ENCODE measurements at regions not wholly inside any gene's neighbourhood (a gene's known extent, or its start where the extent isn't known, plus 50 kb on each side); places are given as distances from the start of the nearest gene placed in this dataset.
"Not testable (repeated sequence)": the region's sequence is repeated elsewhere in the genome, so short reads cannot be mapped to it uniquely, and the experiment has no call there.

DNA sequence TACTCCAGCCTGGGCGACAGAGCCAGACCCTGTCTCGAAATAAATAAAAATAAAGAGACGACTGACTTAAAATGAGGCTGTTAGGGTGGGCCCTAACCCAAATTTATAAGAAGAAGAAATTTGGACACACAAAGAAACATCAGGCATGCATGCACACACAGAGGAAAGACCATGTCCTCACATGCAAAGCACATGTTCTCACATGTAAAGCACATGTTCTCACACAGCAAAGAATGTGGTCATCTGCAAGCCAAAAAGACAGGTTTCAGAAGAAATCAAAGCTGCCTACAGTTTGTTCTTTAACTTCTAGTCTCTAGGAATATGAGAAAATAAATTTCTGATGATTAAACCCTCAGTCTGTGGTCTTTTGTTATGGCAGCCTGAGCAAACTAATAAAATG lies 132.3 kb upstream of the CRIM1 start:
- no peak for DNase-seq

DNA sequence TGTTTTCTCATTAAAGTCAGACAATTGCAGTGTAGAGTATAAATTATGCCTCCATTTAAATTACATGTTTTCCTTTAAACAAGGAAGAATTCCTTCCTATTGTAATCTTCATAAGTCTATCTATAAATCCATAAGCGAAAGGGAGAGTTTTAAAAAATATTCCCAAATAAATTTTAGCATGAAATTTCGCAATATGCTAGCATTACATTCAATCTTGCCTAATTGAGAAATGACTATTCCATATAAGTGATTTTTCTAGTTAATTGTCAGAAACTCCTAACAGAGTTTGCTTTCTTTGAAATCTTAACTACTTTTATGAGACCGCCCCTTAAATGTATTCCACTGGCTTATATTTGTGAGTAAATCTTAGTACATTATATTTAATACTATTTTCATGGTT lies 133.1 kb upstream of the CRIM1 start:
- DNase-seq = no peak

DNA sequence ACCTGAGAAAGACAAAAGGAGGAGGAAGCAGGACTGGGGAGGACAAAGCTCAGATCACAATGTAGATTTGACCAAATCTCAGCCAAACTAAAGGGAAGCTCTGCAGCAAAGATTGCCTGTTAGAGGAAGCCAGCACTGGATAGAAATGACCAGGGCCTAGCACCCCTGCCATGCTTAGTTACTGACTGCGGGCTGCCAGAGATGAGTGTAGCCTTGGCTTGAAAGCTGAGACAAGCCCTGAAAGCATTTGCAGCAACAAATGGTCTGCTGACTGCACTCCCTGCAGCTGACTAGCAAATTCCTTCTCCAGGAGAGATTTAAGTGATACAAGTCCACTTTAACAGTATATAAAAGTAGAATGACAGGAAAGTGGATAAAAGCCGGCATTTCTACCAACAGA lies 140.9 kb upstream of the CRIM1 start:
- no peak for DNase-seq

DNA sequence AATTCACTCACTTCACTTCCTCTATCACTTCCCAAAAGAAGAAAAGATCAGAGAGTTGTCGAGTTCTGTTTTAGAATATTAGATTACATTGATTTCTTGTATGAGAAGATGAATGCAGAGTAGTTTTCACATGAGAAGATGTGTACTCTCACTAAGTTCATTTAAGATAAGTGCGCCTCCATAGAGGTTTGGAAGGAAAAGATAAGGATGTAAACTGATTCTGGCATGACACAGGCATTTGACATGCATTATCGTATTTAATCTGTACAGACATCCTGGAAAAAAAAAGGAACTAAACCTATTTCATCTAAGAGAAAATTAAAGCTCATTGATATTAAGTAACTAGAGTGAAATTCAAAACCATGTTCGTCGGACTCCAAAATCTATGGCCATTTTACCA lies 152.2 kb upstream of the CRIM1 start:
- DNase-seq = no peak

DNA sequence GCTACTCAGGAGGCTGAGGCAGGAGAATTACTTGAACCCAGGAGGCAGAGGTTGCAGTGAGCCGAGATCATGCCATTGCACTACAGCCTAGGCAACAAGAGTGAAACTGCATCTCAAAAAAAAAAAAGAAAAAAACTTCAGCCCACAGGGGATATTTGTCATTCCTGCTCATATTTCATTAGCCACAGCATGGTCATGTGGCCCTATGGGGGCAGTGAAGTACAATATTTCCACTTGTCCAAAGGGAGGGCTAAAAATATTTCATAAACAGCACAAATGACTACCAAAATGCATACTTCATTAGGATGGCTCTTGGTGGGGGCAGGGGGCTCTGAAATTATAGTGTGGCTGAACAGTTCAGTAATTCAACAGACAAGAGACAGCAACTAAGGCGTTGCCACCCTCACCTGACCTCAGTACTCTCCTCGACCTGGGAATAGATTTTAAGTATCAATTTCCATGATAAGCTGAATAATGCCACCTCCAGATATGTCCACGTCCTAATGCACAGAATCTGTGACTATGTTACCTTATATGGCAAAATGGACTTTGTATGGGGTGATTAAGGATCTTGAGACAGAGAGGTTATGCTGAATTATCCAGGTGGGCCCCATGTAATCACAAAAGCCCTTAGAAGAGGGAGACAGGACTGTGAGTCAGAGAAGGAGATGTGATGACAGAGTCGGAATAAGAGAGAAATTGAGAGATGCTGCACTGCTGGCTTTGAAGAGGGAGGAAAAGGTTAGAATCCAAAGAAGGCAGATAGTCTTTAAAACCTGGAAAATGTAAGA lies 158.2 kb upstream of the CRIM1 start:
- DNase-seq = no peak

DNA sequence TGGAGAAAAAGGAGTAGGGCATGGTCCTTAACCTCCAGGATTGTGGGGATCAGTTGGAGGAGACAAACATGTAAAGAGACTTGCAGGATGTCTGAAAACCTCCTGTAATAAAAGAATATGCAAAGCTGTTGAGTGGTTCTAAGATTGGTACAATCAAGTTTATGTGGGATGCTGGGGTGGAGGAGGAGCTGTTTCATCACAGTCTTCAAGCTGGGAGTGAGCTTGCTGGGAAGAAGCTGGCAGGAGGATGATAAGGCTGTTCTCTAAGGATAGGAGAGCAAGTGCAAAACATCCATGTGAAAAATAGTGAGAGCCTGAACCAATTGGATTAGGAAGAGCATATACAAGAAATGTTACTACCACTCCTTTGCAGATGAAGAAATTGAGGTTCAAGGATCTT lies 161.9 kb upstream of the CRIM1 start:
- DNase-seq = no peak

DNA sequence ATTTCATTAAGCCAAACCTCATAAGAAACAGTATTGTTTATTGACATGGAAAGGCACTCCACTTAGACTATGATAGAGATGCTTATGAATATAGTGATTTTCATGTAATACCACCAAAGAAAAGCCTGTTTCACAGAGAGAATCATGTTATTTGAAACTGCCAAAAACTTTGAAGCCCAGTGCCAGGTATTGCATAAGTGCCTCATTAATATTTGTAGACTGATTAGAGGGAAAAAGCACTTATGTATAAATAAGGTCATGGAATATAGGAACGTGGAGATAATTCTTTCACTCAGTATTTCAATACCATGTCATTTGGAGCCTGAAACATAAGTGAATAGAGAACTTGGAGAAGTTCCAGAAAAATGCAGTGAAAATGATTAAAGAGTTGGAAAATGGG lies 162.6 kb upstream of the CRIM1 start:
- no peak for DNase-seq

DNA sequence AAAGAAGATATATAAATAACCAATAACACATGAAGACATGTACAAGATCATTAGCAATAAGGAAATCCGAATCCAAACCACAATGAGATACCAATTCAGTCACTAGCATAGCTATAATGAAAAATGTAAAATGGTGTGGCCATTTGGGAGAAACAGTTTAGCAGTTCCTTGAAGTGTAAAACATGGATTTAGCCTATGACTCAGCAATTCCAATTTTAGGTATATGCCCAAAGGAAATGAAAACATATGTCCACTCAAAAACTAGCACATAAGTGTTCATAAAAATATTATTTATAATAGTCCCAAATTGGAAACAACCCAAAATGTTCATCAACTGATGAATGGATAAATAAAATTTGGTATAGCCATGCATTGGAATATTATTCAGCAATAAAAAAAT lies 165.5 kb upstream of the CRIM1 start:
- no peak for DNase-seq

DNA sequence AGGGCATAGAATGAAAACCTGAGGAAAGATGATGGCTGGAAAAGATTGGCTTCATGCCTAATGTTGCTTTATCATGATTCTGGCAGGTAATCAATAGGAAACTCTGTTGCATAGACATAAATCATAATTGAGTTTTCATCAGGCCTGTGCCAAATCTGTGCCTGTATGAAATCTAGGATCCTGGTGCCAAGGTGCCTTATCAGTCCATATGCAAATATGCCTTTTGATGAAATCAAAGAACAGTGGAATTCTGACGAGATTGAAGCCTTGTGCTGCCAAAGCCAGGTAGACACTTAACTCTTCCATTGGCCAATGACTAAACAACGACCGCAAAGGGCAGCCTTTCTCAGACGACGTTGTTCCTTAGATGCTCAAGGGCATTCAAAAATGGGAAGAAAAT lies 170.0 kb upstream of the CRIM1 start:
- no peak for DNase-seq

DNA sequence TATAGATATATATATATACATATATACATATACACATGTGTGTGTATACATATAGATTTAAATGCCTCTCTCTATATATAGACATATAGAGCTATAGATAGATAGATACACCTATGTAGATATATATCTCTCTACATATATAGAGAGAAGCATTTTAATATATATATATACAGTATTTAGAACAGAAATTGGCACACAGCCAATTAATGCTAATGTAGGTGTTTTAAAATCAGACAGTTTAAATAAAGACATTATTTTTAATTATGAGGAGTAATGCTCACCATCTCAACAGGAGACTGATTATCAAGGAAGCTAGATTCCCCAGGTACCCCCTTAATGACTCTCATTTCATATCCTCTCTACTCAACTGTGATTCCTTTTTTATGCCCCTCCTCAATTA lies 170.7 kb upstream of the CRIM1 start:
- no peak for DNase-seq

DNA sequence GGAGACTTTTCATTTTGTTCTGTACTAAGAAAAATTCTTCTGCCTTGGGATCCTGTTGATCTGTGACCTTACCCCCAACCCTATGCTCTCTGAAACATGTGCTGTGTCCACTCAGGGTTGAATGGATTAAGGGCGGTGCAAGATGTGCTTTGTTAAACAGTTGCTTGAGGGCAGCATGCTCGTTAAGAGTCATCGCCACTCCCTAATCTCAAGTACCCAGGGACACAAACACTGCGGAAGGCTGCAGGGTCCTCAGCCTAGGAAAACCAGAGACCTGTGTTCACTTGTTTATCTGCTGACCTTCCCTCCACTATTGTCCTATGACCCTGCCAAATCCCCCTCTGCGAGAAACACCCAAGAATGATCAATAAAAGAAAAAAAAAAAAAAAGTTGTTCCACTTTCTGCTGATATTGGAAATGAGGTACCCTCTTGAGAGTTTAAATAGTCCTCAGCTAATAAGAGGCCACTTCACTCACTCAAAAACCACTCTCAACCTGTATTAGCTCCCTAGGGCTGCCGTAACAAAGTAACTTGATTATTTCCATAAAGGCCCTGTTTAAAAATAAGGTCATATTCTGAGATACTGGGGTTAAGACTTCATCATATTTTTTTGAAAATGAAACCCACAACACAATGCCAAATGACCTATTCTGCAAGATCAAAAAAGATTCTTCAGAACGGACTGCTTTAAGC lies 174.6 kb upstream of the CRIM1 start:
- not testable (repeated sequence) for DNase-seq

DNA sequence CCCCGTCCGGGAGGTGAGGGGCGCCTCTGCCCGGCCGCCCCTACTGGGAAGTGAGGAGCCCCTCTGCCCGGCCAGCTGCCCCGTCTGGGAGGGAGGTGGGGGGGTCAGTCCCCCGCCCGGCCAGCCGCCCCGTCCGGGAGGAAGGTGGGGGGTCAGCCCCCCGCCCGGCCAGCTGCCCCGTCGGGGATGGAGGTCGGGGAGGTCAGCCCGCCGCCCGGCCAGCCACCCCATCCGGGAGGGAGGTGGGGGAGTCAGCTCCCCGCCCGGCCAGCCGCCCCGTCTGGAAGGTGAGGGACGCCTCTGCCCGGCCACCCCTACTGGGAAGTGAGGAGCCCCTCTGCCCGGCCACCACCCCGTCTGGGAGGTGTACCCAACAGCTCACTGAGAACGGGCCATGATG lies 175.3 kb upstream of the CRIM1 start:
- not testable (repeated sequence) for DNase-seq

DNA sequence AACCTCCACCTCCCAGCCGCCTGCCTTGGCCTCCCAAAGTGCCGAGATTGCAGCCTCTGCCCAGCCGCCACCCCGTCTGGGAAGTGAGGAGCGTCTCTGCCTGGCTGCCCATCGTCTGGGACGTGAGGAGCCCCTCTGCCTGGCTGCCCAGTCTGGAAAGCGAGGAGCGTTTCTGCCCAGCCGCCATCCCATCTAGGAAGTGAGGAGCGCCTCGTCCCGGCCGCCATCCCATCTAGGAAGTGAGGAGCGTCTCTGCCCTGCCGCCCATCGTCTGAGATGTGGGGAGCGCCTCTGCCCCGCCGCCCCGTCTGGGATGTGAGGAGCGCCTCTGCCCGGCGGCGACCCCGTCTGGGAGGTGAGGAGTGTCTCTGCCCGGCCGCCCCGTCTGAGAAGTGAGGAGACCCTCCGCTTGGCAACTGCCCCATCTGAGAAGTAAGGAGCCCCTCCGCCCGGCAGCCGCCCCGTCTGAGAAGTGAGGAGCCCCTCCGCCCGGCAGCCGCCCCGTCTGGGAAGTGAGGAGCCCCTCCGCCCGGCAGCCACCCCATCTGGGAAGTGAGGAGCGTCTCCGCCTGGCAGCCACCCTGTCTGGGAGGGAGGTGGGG lies 175.8 kb upstream of the CRIM1 start:
- not testable (repeated sequence) for DNase-seq

DNA sequence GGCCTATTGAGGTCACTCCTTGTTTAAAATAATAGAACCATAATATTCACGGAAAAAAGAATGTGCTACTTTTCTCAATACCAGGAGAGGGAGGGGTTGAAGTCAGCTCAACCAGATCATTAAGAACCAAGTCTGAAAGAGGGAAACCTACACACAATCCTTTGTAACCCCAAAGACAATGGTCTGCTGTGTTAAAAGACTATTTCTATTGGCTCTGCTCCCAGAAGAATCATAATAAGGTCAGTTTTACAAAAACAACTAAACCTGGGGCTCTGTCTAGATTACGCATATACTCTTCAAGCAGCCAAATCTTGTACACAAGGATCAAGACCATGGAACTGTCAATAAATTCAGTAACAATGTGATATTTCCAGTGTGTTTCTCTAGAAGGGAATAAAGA lies 177.2 kb upstream of the CRIM1 start:
- no peak for DNase-seq

DNA sequence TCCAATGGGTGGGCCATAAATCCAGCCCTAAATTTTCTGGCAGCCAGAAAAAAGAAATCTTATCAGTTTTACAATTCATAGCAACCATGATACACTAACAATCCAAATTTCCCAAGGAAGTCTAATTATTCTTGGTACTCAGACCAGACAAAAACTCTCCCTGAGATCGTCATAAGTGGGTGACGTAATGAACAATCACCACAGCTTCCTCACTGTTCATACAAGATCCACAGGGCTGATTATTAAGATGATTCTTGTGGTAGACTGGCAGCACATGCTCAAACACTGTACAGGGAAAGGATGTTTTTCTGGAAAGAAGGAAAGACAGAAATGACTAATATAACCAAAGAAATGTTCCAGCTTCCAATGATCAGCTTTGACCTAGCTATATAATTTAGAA lies 178.3 kb upstream of the CRIM1 start:
- DNase-seq = no peak

DNA sequence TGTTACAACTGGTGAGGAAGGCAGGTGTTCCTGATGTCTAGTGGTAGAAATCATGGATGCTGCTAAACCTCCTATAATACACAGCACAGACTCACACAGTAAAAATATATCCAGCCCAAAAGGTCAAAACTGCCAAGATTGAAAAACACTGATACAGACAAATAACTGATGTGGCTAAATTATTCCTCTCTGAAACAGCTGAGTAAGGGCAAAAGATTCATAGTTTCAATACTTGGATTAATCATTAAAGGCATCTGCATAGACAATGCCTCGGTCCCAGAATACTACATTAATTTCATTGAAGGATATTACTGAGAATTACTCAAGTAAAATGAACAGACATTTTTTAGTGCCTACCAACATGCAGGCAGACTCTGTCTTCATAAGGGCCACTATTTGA lies 180.7 kb upstream of the CRIM1 start:
- no peak for DNase-seq

DNA sequence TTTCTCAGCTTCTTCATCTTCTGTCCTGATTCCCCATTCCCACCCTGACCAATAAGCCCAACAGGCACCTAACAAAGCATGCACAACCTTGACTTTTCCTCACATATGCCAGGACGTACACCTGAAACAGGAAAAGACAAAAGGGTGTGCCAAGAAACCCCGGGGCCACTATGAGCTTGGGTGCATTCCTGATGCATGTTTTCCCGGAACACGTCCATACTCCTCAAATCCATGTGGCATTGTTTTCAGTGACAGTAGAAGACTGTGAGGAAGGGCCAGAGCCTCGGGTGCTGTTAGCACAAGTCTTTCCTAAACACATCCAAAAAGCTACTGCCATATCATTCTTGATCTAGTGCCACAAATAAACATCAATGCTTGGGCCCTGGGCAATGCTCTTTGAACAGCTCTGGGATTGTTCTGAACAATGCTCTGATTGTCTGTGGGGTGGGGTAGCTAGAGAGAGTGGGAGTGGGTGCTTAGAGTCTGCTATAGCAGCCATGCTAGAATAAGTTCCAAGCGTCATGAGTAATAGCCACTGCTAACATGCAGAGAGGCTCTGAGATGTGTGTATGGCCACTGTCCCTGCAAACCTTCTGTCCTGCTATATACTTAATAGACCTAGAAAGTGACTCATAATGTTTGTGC lies 181.7 kb upstream of the CRIM1 start:
- DNase-seq = no peak

DNA sequence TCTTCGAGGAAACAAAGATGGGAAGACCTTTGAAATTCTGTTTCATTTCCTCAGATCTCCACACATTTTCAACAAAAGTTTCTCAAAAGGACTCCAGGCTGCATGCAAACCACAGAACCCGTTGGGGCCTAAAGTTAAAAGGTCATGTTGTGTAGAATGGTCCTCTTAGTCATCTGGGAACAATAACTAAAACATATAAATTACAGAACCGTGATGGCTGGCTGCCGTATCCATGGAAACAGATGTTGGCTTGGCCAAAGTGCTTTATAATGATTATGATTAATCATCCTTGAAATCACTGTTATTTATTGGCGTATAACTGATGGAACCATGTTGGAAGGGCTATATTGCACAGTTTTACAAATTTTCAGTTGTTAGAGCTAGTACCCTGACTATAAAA lies 182.8 kb upstream of the CRIM1 start:
- DNase-seq = no peak

DNA sequence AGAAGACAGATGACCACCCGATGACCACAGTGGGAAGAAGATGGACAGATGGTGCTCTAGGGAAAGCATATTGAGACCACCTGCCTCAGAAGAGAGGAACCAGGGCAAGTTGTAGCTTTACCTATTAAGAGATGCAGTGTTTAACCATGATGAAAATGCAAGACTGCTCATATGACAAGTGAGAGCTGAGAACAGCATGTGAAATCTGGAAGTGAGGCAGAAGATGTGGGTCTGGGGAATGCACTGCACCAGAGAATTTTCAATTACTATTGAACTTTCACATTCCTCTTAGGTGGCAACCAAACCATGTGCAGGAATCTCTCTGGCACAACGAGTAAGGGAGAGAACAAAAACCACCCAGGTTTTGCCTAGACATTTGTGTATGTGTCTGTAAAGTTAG lies 184.8 kb upstream of the CRIM1 start:
- no peak for DNase-seq

DNA sequence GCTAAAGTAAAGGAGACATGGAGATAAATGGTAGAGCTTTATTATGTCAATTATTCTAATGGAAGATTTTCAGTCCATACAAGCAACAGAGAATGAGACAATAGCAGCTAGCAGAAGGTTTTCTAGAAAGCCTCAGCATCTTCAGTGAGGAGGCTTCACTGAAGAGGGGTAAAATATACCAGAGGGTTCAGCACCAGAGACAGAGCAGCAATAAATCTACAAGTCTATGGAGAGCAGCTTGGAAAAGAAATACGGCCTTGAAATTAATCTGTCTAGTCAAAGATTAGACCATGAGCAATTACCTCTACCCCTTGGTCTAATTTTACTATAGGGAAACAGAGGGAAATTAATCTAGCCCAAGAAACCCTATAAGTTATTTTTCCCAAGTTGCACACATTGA lies 185.7 kb upstream of the CRIM1 start:
- DNase-seq = no peak

DNA sequence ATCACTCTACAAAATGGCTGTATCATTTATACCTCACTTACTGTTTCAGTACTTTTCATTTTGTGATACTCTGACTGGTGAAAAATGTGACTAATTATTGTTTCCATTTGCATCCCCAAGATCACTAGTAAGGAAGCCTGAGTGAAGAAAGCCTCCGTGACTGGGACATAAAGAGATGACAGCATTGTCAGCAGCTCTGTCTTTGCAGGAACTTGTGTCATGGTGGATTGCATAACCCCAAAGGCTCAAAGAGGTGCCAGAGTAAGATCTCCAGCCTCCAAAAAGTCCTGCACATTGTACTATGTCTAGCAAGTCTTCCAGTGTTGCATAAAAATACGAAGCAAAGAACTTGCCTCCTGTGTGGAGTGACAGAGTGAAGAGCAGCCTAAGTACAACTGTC lies 187.5 kb upstream of the CRIM1 start:
- DNase-seq = peak; percentile 52 to 85

DNA sequence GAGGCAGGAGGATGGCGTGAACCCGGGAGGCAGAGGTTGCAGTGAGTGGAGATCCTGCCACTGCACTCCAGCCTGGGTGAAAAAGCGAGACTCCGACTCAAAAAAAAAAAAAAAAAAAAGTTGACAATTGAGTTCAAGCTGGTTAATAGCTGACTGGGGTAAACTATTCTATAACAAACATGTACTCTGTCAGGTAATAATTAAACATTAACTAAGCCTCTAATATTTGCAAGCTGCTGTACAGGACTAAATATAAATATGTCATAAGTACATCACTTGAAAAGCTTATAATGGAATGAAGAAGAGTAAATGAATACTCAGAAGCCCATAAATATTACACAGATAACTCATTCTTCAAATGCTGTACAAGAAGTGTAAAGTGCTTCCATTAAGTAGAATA lies 190.4 kb upstream of the CRIM1 start:
- DNase-seq = no peak

DNA sequence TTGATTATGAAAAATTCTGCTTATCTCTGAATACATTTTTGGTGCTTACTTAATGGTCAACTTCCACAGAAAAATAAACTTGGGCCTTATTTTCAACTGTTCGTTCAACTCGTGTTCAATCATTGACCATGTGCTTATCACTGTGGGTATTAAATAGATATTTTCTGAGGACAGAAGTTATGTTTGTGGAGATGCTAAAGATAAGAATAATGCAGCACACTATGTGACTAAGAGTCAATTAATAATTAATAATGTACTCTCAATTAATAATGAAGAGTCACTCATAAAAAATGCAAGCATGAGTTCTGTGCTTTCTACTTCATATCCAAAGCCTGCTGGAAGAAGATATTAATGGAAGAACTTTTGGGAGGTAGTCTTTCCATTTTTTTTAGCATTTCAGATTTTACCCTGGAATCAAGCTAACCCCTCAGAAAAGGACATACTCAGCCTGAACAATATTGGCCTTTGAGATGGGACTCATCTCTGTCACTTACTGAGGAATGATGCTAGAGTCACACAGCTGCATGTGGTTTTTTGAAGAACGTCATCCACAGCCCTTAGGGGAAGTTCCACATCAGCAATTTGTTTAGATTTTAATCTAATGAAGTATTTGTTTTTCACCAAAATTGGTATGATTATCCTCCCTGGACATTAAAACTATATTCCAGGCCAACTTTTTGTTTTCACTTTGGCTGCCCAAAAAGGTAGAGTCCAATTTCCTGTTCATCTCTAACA lies 191.9 kb upstream of the CRIM1 start:
- DNase-seq = no peak

Data from inflammatory macrophage treated with lipopolysaccharide for 1 hour (primary cell).